ENCODE measurements at regions not wholly inside any gene's neighbourhood (a gene's known extent, or its start where the extent isn't known, plus 50 kb on each side); places are given as distances from the start of the nearest gene placed in this dataset.

DNA sequence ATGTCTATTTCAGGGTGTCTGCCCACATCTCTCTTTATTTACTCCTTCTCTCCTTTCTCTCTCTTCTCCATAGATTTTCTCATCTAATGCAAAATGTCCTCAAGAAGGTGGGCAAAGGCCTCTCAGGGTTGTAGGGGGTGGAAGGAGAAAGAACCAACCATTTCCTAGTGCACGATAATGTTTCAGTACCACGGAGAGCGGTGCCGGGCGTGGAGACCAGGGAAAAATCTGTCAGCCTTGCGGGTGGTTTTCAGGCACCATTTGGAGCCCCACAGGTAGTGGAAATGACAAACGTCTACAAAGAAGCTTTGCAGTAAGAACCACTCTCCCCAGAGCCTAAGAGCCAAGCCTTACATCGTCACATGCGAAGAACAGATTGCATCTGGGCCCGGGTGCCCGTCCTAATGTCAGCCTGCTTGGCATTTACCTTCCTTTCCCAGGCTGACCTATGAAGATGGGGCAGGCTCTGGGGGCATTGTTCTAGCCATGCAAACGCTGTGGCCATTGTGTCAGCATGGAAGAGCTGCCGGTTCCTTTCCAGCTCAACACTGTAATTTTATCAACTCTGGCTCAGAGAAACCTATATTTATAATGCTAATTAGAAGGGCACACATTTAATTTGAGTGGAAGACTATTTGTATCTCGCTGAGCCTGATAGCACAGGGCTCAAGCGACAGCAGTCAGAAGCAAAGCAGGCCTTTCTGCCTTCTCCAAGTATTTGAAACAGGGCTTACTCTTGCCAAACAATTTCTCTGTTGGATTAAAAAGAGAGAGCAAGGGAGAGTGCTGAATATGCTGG, 430.1 kb upstream of the WWC1 start:
- Histone ChIP-seq H3K27me3 (no peaks in the 10 kb centered on the region), H3K4me1 (no peaks in the 10 kb centered on the region), H3K9me3 (no peaks in the 10 kb centered on the region), H3K36me3 (no peaks in the 10 kb centered on the region), H3K4me3 (ENCODE audit: low read depth, low read length) (no peak overlapping the region)
- no peak for DNase-seq
- TF ChIP-seq, protein P1, sequence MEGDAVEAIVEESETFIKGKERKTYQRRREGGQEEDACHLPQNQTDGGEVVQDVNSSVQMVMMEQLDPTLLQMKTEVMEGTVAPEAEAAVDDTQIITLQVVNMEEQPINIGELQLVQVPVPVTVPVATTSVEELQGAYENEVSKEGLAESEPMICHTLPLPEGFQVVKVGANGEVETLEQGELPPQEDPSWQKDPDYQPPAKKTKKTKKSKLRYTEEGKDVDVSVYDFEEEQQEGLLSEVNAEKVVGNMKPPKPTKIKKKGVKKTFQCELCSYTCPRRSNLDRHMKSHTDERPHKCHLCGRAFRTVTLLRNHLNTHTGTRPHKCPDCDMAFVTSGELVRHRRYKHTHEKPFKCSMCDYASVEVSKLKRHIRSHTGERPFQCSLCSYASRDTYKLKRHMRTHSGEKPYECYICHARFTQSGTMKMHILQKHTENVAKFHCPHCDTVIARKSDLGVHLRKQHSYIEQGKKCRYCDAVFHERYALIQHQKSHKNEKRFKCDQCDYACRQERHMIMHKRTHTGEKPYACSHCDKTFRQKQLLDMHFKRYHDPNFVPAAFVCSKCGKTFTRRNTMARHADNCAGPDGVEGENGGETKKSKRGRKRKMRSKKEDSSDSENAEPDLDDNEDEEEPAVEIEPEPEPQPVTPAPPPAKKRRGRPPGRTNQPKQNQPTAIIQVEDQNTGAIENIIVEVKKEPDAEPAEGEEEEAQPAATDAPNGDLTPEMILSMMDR (IDR thresholded peaks at IDR 0.05; ENCODE audit: low read depth, low read length) = no peak

DNA sequence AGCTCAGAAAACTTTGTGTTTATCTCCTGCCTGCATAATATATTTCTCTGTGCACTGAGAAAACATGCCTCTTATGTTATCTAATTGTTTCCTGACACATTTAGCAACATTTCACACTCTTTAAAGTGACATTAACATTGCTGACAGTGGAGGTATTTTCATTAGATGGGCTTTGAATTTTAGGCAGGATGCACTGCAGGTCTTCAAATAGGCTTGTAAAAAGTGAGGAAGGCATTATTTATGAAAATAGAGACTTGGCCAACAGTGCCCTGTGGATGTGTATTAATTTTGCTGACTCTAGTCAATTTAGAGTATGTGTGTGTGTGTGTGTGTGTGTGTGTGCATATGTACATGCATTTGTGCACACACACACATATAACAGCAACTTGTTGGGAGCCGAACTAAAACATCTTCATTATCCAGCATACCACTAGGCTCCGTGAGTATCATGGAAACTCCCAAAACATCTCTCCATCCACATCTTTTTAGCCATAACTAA, 429.5 kb upstream of the WWC1 start:
- H3K36me3 ChIP-seq = no peaks in the 10 kb centered on the region
- H3K4me3 ChIP-seq (ENCODE audit: low read depth, low read length) = no peak overlapping the region
- no peaks in the 10 kb centered on the region for H3K9me3 ChIP-seq
- H3K4me1 ChIP-seq = no peaks in the 10 kb centered on the region
- TF ChIP-seq, protein P1 (IDR thresholded peaks at IDR 0.05; ENCODE audit: low read depth, low read length) = no peak
- no peak for DNase-seq
- no peaks in the 10 kb centered on the region for H3K27me3 ChIP-seq

GRCh38 chr5:167863883-167864282, 427.6 kb upstream of the WWC1 start:
- Histone ChIP-seq H3K4me3 (ENCODE audit: low read depth, low read length) (no peak overlapping the region), H3K4me1 (no peaks in the 10 kb centered on the region), H3K9me3 (no peaks in the 10 kb centered on the region), H3K36me3 (no peaks in the 10 kb centered on the region), H3K27me3 (no peaks in the 10 kb centered on the region)
- TF ChIP-seq, protein P1 (IDR thresholded peaks at IDR 0.05; ENCODE audit: low read depth, low read length) = no peak
- no peak for DNase-seq

DNA sequence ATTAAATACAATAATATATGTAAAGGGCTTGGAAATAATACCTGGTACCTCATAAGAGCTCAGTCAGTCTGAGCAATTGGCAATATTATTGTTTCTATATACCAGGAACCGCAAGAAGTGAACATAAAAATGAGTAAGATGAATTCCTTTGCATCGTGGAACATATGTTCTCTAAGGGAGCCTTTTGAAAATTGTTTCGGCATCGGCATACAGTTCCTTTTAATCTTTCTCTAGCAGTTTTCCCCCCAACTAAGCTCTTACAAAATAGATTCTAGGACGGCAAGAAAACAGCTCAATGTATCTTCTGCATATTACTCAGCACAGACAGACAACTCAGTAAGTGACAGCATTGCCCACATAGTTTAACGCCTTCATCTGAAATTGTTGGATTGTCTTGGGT, 426.6 kb upstream of the WWC1 start:
- H3K4me3 ChIP-seq (ENCODE audit: low read depth, low read length) = no peak overlapping the region
- no peaks in the 10 kb centered on the region for H3K36me3 ChIP-seq
- no peak for DNase-seq
- no peaks in the 10 kb centered on the region for H3K4me1 ChIP-seq
- H3K27me3 ChIP-seq = no peaks in the 10 kb centered on the region
- TF ChIP-seq, protein P1 (IDR thresholded peaks at IDR 0.05; ENCODE audit: low read depth, low read length) = no peak
- no peaks in the 10 kb centered on the region for H3K9me3 ChIP-seq

DNA sequence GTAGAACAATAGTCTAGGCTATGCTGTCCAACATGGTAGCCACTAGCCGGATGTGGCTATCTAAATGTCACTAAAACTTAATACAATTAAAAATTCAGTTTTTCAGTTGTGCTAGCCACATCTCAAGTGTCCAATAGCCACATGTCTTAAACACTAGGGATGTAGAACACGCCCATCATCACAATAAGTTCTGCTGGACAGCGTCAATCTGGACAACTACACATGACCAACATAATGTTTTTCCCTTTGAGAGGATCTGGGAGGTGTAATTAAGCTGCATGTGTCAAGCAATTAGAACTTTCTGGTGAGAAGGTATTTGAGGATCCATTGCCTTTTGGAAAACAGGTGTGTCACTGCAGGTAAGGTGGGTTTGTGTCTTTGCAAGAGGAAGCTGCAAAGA, 424.6 kb upstream of the WWC1 start:
- no peak for DNase-seq
- TF ChIP-seq, protein P1 (IDR thresholded peaks at IDR 0.05; ENCODE audit: low read depth, low read length) = no peak
- no peaks in the 10 kb centered on the region for H3K36me3 ChIP-seq

DNA sequence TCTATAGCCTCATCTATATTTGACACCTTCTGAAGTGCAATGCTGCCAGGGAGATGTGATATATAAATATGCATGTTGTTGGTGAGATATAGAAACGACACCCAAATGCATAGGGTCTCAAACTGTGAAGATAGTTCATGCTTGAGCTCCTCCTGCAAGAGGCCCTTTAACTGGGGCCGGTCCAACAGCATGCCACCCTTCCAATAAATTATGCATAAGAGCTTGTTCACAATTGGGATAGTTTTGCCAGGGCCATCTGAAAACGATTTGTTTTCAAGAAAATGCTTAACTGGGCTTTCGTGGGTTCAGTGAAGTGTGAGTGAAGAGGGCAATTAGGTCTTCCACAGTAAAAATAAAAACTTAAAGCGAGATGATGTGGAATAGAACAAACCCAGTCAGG, 424.2 kb upstream of the WWC1 start:
- TF ChIP-seq, protein P1 (IDR thresholded peaks at IDR 0.05; ENCODE audit: low read depth, low read length) = no peak
- DNase-seq = no peak
- H3K4me3 ChIP-seq (ENCODE audit: low read depth, low read length) = no peak overlapping the region
- H3K9me3 ChIP-seq = no peaks in the 10 kb centered on the region
- no peaks in the 10 kb centered on the region for H3K4me1 ChIP-seq
- no peaks in the 10 kb centered on the region for H3K36me3 ChIP-seq
- no peaks in the 10 kb centered on the region for H3K27me3 ChIP-seq

More for the DNA sequence above, 424.6 kb upstream of the WWC1 start:
- Histone ChIP-seq H3K4me1 (no peaks in the 10 kb centered on the region), H3K4me3 (ENCODE audit: low read depth, low read length) (no peak overlapping the region), H3K9me3 (no peaks in the 10 kb centered on the region), H3K27me3 (no peaks in the 10 kb centered on the region)

All from BE2C (cell line).